ENCODE measurements at regions not wholly inside any gene's neighbourhood (a gene's known extent, or its start where the extent isn't known, plus 50 kb on each side); places are given as distances from the start of the nearest gene placed in this dataset.

- Histone ChIP-seq H3K27ac (no peak overlapping the region), H3K4me1 (no peaks in the 10 kb centered on the region), H3K27me3 (no peaks in the 10 kb centered on the region), H3K4me3 (no peak overlapping the region), H3K36me3 (no peaks in the 10 kb centered on the region), H3K9me3 (no peaks in the 10 kb centered on the region)
- TF ChIP-seq POLR2A (IDR thresholded peaks at IDR 0.05) = no peak
- TF ChIP-seq, protein P1, sequence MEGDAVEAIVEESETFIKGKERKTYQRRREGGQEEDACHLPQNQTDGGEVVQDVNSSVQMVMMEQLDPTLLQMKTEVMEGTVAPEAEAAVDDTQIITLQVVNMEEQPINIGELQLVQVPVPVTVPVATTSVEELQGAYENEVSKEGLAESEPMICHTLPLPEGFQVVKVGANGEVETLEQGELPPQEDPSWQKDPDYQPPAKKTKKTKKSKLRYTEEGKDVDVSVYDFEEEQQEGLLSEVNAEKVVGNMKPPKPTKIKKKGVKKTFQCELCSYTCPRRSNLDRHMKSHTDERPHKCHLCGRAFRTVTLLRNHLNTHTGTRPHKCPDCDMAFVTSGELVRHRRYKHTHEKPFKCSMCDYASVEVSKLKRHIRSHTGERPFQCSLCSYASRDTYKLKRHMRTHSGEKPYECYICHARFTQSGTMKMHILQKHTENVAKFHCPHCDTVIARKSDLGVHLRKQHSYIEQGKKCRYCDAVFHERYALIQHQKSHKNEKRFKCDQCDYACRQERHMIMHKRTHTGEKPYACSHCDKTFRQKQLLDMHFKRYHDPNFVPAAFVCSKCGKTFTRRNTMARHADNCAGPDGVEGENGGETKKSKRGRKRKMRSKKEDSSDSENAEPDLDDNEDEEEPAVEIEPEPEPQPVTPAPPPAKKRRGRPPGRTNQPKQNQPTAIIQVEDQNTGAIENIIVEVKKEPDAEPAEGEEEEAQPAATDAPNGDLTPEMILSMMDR (IDR thresholded peaks at IDR 0.05) = no peak
- DNase-seq = no peak
Measured at GRCh38 chr5:29023541-29023940, 1985.2 kb upstream of the CDH9 start.

DNA sequence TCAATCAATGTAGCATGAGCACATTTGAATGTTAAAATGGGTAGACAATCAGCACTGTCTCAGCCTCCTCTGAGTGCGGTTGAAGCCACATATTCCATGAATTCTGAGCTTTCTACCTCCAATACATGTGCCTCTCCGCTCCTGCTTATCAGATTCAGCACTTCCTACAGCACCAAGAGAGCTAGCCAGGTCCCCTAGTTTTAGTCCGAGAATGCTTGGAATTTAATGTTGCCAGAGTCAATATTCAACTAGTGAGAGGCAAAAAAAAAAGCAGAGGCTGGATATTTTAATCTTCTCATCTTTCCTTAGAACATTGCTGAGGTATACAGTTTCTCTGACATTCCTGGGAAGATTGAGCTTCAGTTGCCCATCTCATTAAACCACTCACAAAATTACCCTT is 1979.1 kb upstream of the CDH9 start:
- Histone ChIP-seq H3K36me3 (no peaks in the 10 kb centered on the region), H3K4me3 (no peak overlapping the region), H3K27me3 (no peaks in the 10 kb centered on the region), H3K4me1 (no peaks in the 10 kb centered on the region), H3K27ac (no peak overlapping the region), H3K9me3 (no peaks in the 10 kb centered on the region)
- TF ChIP-seq POLR2A (IDR thresholded peaks at IDR 0.05) = no peak
- TF ChIP-seq, protein P1 (IDR thresholded peaks at IDR 0.05) = no peak
- DNase-seq = no peak

- no peak for TF ChIP-seq POLR2A (IDR thresholded peaks at IDR 0.05)
- TF ChIP-seq, protein P1 (IDR thresholded peaks at IDR 0.05) = no peak
- DNase-seq = no peak
- Histone ChIP-seq H3K4me3 (no peak overlapping the region), H3K27me3 (no peaks in the 10 kb centered on the region), H3K36me3 (no peaks in the 10 kb centered on the region), H3K9me3 (no peaks in the 10 kb centered on the region), H3K4me1 (no peaks in the 10 kb centered on the region), H3K27ac (no peak overlapping the region)
Measured at GRCh38 chr5:29016067-29016466, 1977.7 kb upstream of the CDH9 start.

DNA sequence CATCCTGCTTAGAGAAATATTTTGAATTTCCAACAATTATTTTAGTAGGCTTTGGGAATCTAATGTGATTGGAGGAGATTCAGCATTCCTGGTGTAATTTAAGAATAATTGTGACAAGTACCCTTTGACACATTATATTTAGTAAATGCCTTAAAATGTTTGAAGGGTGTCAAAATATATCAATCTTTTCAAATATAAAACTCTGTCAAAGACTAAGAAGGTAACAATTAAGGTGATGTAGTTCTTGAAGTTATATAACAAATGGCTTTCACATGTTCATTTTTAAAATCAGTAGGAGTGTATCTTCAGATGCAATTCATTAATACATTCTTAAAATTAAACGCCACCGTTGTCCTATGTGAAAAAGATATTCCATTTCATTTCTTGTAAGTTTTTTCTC is 1977.1 kb upstream of the CDH9 start:
- no peaks in the 10 kb centered on the region for H3K4me1 ChIP-seq
- H3K4me3 ChIP-seq = no peak overlapping the region
- H3K27ac ChIP-seq = no peak overlapping the region
- TF ChIP-seq POLR2A (IDR thresholded peaks at IDR 0.05) = no peak
- TF ChIP-seq, protein P1 (IDR thresholded peaks at IDR 0.05) = no peak
- H3K9me3 ChIP-seq = no peaks in the 10 kb centered on the region
- no peak for DNase-seq
- H3K27me3 ChIP-seq = no peaks in the 10 kb centered on the region
- no peaks in the 10 kb centered on the region for H3K36me3 ChIP-seq

DNA sequence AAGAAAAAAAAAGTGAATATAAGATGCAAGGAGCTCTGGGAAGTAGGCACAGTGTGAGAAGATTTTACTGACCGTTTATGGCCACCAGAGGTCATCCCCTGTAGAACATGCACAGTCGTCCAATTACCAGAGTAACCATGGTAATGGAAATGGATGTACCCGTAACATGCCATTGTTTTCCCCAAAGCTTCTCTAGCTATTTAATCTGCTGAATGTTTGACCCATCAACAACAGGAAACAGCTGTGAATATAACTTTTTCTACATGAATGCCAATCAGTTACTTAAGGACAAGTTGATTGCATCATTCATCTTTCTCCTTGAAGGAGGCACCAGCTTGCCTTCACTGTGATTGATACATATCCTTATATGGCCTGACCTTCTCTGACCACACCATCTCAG is 1967.0 kb upstream of the CDH9 start:
- no peaks in the 10 kb centered on the region for H3K36me3 ChIP-seq
- no peak overlapping the region for H3K27ac ChIP-seq
- no peaks in the 10 kb centered on the region for H3K9me3 ChIP-seq
- no peak for DNase-seq
- H3K4me1 ChIP-seq = no peaks in the 10 kb centered on the region
- no peak for TF ChIP-seq POLR2A (IDR thresholded peaks at IDR 0.05)
- TF ChIP-seq, protein P1 (IDR thresholded peaks at IDR 0.05) = no peak
- H3K27me3 ChIP-seq = no peaks in the 10 kb centered on the region
- H3K4me3 ChIP-seq = no peak overlapping the region

GRCh38 chr5:29002481-29002880 is 1964.1 kb upstream of the CDH9 start:
- no peak overlapping the region for H3K4me3 ChIP-seq
- TF ChIP-seq POLR2A (IDR thresholded peaks at IDR 0.05) = no peak
- TF ChIP-seq, protein P1 (IDR thresholded peaks at IDR 0.05) = no peak
- no peaks in the 10 kb centered on the region for H3K36me3 ChIP-seq
- no peaks in the 10 kb centered on the region for H3K9me3 ChIP-seq
- H3K4me1 ChIP-seq = no peaks in the 10 kb centered on the region
- no peak for DNase-seq
- H3K27ac ChIP-seq = no peak overlapping the region
- H3K27me3 ChIP-seq = no peaks in the 10 kb centered on the region

All from Peyer's patch (tissue), 4 donors.